ENCODE measurements at regions not wholly inside any gene's neighbourhood (a gene's known extent, or its start where the extent isn't known, plus 50 kb on each side); places are given as distances from the start of the nearest gene placed in this dataset.

GRCh38 chr7:84387595-84387994 lies 193.0 kb upstream of the SEMA3A start:
- DNase-seq (ENCODE audit: low spot score), result no peak

DNA sequence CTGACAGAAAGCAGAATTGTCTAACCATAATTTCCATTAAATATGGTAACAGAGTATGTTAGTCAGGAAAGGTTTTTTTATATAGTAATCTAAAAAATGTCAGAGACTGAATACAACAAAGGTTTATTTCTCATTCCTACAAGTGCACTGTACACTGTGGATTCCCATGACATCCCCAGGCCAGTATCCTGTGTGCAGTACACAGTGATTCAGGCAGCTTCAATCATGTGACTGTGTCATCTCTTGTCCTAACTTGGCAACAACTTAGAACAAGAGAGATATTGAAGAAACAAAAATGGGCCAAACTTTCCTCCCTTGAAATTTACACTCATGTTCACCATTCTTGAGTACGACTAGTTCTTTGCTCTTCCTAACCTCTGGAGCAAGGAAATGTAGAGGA lies 189.8 kb upstream of the SEMA3A start:
- no peak for DNase-seq (ENCODE audit: low spot score)

GRCh38 chr7:84379446-84379845 lies 184.9 kb upstream of the SEMA3A start:
- no peak for DNase-seq (ENCODE audit: low spot score)

GRCh38 chr7:84372712-84373111 lies 178.1 kb upstream of the SEMA3A start:
- DNase-seq (ENCODE audit: low spot score), result no peak

DNA sequence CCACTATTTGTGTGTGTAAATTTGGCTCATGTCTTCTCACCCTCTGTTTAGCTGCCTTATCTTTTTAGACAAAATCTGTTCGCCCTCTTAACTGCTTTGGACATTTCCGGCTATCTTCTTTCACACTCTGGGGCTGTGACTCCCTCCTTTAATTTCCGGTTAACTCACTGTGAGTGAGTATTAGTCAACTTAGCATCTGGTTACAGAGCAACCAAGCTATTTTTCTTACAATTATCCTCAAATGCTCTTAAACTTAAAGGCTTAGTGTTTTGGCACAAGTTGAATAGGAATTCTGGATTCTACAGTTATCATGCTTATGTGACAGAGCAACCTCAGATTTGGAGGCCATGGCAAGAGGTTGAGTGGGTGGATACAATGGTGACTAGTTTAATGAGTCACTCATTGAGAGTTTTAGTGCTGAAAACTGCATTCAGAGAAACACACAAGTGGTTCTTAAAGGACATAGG lies 177.6 kb upstream of the SEMA3A start:
- no peak for DNase-seq (ENCODE audit: low spot score)

- DNase-seq (ENCODE audit: low spot score), result no peak
Measured at GRCh38 chr7:84370114-84370513, 175.5 kb upstream of the SEMA3A start.

DNA sequence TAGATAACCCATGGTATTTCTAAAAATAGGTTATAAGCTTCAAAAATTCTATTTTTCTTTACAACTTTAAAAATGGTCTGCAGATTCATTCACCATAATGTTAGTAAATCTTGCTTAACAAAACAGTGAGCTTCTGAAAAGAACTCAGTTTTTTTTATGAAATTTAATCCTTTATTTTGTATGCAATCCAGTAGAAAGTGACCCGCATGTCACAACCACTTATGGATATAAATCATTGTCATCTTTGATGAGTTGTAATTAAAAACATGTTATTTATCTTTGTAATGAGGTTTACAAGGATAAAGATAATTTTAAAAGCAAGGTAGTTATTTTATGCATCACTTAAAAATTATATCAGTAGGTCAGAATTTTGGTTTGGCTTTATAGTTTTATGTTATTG lies 173.5 kb upstream of the SEMA3A start:
- DNase-seq (ENCODE audit: low spot score), result no peak

GRCh38 chr7:84364708-84365107 lies 170.1 kb upstream of the SEMA3A start:
- DNase-seq (ENCODE audit: low spot score), result no peak

DNA sequence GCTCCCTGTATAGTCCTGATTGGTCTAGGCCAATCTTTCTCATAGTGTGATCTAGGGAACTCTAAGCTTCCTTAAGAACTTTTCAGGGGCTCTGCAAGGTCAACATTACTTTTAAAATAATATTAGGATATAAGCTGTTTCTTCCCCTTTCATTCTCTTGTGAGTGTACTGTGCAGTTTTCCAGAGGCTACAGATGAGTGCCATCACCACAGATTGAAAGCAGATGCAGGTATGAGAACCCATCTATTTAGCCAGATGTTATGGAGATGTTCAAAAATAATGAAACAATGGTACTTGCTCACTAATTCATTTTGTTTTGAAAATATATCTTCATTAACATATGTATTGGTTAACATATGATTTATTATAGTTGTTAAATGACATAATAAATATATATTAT lies 169.2 kb upstream of the SEMA3A start:
- DNase-seq (ENCODE audit: low spot score), result no peak

GRCh38 chr7:84362828-84363227 lies 168.2 kb upstream of the SEMA3A start:
- DNase-seq (ENCODE audit: low spot score), result no peak

- no peak for DNase-seq (ENCODE audit: low spot score)
Measured at GRCh38 chr7:84362360-84362759, 167.8 kb upstream of the SEMA3A start.

DNA sequence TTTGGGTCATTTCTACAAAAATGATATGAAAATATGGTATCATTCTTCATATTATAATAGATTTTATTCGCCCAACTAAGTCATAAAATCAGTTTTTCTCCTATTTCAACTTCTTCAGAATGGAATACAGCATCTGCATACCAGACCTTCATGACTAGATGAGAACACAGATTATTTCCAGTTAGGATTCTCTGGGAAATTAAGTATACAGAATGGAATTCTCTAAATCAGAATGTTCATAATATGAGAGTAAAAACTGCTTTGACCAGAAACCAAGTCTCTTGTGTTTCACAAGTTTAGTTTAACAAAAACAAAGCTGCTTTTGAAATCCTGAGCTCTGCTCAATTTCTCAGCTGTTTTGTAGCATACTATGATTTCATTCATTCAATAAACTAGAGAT lies 160.3 kb upstream of the SEMA3A start:
- DNase-seq (ENCODE audit: low spot score), result no peak

GRCh38 chr7:84354030-84354429 lies 159.4 kb upstream of the SEMA3A start:
- DNase-seq (ENCODE audit: low spot score), result no peak

- no peak for DNase-seq (ENCODE audit: low spot score)
Measured at GRCh38 chr7:84339306-84339705, 144.7 kb upstream of the SEMA3A start.

DNA sequence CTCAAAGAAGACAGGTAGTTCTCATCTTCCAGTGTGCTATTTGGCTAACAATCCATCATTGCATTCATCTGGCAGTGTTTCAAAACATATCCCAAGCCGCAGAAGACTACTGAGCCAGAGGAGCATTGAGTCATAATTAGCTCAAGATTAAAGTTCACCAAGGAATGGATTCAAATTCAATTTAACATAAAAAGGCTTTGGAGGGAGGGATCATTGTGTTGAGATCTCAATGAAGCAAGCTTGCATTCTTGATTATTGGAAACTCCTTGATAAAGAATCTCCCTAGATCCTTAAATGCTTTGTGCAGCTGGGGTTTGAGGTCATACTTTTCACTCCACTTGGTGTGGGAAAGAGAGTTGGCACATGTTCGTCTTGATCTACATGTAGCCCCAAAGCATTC lies 142.8 kb upstream of the SEMA3A start:
- DNase-seq (ENCODE audit: low spot score), result no peak

DNA sequence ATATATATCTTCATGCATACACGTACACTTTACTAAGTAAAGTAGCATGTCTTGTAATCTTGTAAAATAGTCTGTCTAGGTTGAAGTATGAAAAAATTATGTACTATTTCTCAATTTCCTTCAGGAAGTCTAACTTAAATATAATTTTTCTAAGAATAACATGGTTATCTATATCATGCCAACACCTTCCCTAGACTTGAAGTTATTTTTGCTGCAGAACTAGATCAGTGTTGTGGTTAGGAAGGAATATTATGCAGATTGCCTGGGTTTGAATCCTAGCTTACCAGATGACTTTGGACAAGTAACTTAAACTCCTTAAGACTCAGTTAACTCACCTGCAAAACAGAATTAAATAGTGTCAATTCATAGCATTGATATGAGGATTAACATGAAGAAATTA lies 142.2 kb upstream of the SEMA3A start:
- no peak for DNase-seq (ENCODE audit: low spot score)

- DNase-seq (ENCODE audit: low spot score), result no peak
Measured at GRCh38 chr7:84336303-84336702, 141.7 kb upstream of the SEMA3A start.

- no peak for DNase-seq (ENCODE audit: low spot score)
Measured at GRCh38 chr7:84331616-84332015, 137.0 kb upstream of the SEMA3A start.

GRCh38 chr7:84328571-84328970 lies 134.0 kb upstream of the SEMA3A start:
- no peak for DNase-seq (ENCODE audit: low spot score)

- no peak for DNase-seq (ENCODE audit: low spot score)
Measured at GRCh38 chr7:84324136-84324630, 129.6 kb upstream of the SEMA3A start.

DNA sequence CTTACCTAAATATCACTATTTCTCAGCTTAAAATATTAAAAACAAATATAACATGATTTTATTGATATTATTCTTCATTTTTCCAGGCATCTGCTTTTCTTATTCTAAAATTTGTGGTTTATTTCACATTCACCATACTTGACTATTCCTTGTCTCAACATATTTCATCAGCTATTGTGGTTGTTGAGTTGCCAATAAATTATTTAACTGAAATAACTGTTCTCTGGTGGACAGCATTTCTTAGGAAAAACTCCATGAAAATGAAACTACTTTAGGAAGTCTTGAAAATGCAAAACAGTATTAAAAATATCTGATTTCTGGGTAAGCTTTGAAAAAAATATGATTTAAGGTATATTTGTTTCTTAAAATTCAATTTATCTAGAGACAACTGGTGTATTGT lies 122.9 kb upstream of the SEMA3A start:
- no peak for DNase-seq (ENCODE audit: low spot score)

DNA sequence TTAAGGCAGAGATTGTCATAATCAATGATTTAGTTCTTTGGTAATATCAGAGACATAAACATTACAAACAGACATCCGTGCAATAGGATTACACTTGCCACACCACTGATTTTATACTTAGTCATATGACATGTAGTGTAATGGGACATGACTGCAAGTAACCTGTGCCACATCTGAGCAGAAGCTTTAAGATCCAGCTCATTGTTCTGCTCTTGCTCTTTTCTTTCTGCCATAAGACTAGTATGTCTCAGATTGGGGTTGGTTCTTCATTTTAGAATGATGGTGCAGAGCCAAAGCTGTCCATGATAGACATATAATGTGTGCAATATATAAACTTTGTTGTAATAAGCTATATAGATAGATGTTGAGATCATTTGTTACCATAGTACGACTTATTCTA lies 119.7 kb upstream of the SEMA3A start:
- no peak for DNase-seq (ENCODE audit: low spot score)

- no peak for DNase-seq (ENCODE audit: low spot score)
Measured at GRCh38 chr7:84304407-84304806, 109.8 kb upstream of the SEMA3A start.

DNA sequence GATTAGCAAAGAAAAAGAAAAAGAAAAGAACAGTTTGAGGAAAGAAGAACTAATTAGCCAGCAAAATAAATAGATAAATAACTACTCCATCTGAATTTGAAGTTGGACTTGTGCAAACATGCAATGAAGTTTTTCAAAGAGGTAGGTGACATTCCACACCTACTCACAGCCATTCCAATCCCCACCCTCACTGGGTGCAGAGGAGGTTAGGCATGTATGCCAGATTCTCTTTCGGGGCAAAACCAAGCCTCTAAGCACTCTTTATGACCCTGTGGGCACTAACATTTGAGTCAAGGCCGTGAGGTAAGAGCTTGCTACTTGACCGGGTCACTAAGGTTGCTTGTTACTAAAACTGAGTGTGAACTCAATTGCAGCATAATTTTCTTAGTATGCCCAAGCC lies 108.4 kb upstream of the SEMA3A start:
- no peak for DNase-seq (ENCODE audit: low spot score)

GRCh38 chr7:84297616-84298015 lies 103.0 kb upstream of the SEMA3A start:
- DNase-seq (ENCODE audit: low spot score), result no peak
